ENCODE measurements at regions not wholly inside any gene's neighbourhood (a gene's known extent, or its start where the extent isn't known, plus 50 kb on each side); places are given as distances from the start of the nearest gene placed in this dataset.
"Not testable (repeated sequence)": the region's sequence is repeated elsewhere in the genome, so short reads cannot be mapped to it uniquely, and the experiment has no call there.

DNA sequence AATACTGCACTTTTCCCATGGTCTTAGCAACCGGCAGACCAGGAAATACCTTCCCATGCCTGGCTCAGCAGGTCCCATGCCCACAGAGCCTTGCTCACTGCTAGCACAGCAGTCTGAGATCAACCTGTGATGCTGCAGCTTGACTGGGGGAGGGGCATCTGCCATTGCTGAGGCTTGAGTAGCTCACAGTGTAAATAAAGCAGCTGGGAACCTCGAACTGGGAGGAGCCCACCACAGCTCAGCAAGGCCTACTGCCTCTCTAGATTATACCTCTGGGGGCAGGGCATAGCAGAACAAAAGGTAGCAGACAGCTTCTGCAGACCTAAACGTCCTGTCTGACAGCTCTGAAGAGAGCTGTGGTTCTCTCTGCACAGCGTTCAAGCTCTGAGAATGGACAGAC, 186.2 kb upstream of the AVPR1A start:
- in situ Hi-C loops (cut with HindIII; ENCODE audit: low sequenced_read_pairs); DNase-seq (ENCODE audit: low spot score): not testable (repeated sequence)

- in situ Hi-C loops (cut with HindIII; ENCODE audit: low sequenced_read_pairs): no loop called here
- DNase-seq (ENCODE audit: low spot score): no peak
Measured at GRCh38 chr12:63326260-63326659, 175.3 kb upstream of the AVPR1A start.

DNA sequence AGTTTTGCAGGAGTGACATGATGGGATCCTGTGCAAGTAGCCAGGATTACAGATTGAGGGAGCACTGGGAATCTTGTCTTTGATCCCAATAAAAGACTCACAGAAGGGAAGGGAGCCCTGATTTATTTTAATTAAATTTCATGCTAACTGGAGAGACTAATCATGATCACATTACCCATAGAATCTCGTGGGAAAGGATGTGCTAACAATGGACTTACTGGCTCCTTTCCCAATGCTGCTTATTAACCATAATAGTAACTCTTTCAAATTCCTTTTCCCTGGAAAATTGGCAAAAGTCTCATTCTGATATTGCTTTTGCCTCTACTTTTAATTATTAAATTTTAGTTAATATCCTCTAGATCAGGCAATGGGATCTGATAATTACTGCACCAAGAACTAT, 174.8 kb upstream of the AVPR1A start:
- DNase-seq (ENCODE audit: low spot score): no peak
- in situ Hi-C loops (cut with HindIII; ENCODE audit: low sequenced_read_pairs): no loop called here

DNA sequence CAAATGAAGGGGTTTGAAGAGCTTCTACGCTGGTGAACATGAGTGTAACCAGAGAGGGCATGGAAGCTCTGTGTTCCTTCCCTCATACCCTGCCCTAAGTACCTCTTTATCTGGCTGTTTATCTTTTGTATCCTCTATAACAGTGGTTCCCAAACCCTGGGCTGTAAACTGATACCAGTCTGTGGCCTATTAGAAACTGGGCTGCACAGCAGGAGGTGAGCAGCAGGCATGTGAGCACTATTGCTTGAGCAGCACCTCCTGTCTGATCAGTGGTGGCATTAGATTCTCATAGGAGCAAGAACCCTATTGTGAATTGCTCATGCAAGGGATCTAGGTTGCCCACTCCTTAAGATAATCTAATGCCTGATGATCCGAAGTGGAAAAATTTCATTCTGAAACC, 172.9 kb upstream of the AVPR1A start:
- in situ Hi-C loops (cut with HindIII; ENCODE audit: low sequenced_read_pairs): no loop called here
- no peak for DNase-seq (ENCODE audit: low spot score)

DNA sequence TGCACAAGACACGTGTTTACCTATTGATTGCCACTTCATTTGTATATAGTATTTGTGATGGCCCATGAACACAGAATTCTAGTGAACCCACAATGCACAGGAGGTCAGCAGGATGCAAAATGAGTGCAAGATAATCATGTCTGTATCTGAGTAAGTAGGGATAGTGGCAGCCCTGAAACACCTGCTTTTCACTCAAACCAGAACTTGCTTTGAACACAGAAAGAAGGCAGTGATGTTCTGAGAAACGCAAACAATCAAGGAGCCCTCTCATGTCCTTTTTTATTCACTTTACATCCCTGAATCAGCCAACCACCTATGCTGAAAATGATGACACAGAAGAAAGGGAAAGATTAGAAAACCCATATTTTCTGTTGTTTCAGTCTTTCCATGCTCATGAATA, 170.4 kb upstream of the AVPR1A start:
- in situ Hi-C loops (cut with HindIII; ENCODE audit: low sequenced_read_pairs): no loop called here
- no peak for DNase-seq (ENCODE audit: low spot score)

DNA sequence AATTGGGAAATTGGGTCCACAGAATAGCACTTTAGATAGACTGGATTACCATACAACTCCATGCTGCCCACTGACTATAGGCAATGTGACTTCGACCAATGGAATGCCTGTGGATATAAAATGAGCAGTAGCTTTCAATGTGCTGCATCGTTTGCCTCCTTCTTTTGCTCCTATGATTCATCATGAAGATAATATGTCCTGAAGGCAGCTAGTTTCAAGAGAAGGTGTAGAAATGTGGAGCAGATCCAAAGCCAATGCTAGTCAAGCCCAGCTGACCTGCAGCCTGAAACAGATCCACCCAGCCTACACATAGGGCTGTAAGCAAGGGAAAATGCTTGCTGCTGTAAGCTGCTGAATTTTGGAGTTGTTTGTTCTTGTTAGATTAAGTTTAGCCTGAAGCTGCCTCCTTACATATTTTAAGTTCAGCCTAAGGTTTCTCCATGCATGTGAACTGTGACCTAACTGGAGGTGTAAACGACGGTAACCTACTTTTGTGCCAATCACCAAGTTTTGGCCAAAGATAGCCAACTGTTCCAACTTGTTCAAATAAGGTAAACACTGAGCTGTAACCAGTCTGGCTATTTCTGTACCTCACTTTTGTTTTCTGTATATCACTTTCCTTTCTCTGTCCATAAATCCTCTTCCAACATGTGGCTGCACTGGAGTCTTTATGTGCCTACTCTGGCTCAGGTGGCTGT, 169.1 kb upstream of the AVPR1A start:
- in situ Hi-C loops (cut with HindIII; ENCODE audit: low sequenced_read_pairs): no loop called here
- DNase-seq (ENCODE audit: low spot score): no peak

- in situ Hi-C loops (cut with HindIII; ENCODE audit: low sequenced_read_pairs): no loop called here
- DNase-seq (ENCODE audit: low spot score): no peak
Measured at GRCh38 chr12:63319386-63319785, 168.4 kb upstream of the AVPR1A start.

GRCh38 chr12:63318933-63319332, 167.9 kb upstream of the AVPR1A start:
- in situ Hi-C loops (cut with HindIII; ENCODE audit: low sequenced_read_pairs): no loop called here
- DNase-seq (ENCODE audit: low spot score): no peak

DNA sequence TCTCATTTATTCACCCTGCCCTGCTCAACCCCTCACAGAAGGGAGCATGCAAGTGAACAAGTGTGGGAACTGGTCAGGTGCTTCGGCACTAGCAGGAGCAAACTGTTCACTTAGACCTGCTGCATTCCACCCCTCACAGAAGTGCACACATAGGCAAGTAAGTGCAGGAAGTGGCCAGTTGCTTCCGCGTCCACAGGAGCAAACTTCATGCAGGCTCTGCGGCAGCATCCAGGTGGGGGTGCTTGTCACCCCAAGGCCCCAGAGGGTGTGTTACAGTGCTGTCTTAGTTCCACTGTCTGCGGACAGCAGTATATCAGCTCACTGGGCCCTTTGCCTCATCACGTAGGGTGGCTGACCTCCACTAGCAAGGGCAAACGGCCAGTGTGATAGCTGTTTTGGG, 167.3 kb upstream of the AVPR1A start:
- DNase-seq (ENCODE audit: low spot score): no peak
- in situ Hi-C loops (cut with HindIII; ENCODE audit: low sequenced_read_pairs): no loop called here

DNA sequence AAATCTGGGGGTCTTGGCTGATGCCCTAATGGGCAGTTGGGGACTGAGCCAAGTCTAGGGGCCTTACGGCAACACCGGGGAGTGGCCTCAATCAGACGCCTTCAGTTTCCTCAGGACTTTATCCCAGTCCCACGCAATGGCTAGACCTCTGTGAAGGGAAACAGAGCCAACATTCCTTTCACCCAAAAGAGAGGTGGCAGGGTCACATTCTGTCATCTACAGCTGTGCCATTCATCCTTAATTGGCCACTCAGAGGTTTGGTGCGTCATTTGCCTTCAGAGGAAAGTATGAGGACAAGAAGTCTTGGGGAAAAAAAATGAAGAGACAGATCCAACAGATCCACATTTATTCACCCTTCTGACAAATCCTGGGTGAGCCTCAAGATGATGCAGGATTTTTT, 166.9 kb upstream of the AVPR1A start:
- in situ Hi-C loops (cut with HindIII; ENCODE audit: low sequenced_read_pairs): no loop called here
- no peak for DNase-seq (ENCODE audit: low spot score)

DNA sequence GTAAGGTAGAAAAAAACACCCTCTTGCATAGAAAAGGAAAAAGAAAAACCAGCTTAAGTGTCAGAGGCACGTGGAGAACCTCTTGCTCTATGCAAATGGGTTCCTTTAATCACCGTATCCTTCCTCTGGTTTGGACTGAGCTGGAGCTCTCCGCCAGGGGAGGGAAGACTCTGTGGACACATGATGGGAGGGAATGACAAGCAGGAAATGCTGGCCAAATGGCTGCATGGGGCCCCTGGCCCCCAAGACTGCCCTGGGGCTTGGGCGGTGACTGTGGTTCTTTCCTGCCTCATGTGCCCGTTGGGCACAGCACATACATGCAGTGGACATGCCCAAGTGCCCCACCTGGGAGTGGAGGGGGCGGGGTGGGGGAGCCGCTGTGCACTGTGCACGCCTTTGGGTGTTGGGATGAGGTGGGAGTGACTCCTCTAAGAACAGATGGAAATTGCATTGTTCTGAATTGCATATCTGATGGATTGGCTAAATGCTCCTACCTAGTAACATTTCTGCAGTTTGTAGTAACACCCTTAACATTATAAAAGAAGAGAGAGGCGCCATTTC, 166.4 kb upstream of the AVPR1A start:
- DNase-seq (ENCODE audit: low spot score): no peak
- in situ Hi-C loops (cut with HindIII; ENCODE audit: low sequenced_read_pairs): no loop called here

- no peak for DNase-seq (ENCODE audit: low spot score)
- in situ Hi-C loops (cut with HindIII; ENCODE audit: low sequenced_read_pairs): no loop called here
Measured at GRCh38 chr12:63313139-63313538, 162.1 kb upstream of the AVPR1A start.

DNA sequence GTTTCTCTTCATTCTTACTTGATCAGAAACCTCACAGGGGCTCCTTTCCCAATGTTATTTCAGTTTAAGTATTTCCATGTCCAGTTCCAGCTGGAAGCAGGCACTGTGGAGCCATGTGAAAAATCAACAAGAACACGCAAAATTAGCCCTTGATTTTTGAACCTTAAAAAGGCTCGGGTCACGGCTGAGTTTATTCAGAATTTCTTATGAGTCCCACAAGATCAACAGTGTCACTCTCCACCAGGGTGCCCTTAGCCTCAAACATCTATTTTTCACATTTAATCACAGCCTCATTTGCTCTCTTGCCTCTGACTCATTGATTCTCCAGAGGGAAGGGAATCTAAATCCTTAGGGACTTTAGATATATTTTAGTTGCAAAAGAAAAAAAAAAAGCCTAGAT, 157.7 kb upstream of the AVPR1A start:
- in situ Hi-C loops (cut with HindIII; ENCODE audit: low sequenced_read_pairs): no loop called here
- DNase-seq (ENCODE audit: low spot score): no peak

GRCh38 chr12:63307849-63308248, 156.8 kb upstream of the AVPR1A start:
- no peak for DNase-seq (ENCODE audit: low spot score)
- in situ Hi-C loops (cut with HindIII; ENCODE audit: low sequenced_read_pairs): no loop called here

- DNase-seq (ENCODE audit: low spot score): no peak
- in situ Hi-C loops (cut with HindIII; ENCODE audit: low sequenced_read_pairs): no loop called here
Measured at GRCh38 chr12:63305901-63306875, 155.2 kb upstream of the AVPR1A start.

DNA sequence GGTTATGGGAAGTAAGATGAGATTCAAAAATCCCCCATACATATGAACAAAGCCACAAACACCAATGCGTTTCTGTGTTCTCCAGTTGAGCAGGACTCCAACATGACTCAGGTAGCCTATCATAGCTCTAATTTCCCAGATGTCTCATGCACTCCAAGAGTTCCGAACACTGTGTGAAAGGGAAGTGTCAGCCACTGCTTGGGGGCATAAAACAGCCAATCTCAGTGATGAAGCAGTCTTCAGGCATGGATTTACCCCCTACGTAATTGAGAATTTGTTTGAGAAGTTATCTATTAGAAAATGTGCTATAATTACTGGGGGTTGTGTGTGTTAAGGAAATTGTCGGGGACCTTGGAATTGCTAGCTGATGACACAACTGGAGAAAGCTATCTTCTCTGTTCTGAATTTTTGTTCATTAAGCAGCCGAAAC, 153.9 kb upstream of the AVPR1A start:
- no peak for DNase-seq (ENCODE audit: low spot score)
- in situ Hi-C loops (cut with HindIII; ENCODE audit: low sequenced_read_pairs): no loop called here

- in situ Hi-C loops (cut with HindIII; ENCODE audit: low sequenced_read_pairs): no loop called here
- DNase-seq (ENCODE audit: low spot score): no peak
Measured at GRCh38 chr12:63302941-63303536, 152.0 kb upstream of the AVPR1A start.

DNA sequence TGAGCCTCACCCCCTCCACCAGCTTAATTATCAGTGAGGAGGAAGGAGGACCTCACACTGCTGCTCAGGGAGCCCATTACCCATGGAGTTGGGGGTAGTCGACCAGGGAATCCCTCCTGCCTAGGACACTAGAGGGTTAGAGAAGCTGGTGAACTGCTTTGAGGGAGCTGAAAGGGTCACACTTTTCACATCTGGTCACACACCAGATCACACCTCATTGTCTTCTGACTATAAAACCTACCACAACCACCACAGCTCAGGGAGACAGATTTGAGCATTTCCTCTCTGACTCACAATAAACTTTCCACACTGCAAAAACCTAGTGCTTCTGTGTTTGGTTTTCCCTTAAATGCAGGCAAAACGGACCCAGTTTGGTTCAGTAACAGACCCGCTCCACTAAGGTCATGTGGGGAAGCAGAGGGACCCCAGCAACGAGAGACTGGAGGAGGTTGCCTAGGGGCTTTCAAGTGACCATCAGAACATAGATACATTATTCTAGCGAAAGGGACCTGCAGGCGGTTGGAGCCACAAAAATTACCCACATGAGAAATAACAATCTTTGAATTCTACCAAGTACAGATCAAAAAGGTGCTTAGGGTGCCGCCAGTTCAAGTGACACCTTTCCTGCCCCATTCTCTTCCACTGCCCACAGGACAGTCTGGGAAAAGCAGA, 151.4 kb upstream of the AVPR1A start:
- DNase-seq (ENCODE audit: low spot score): no peak
- in situ Hi-C loops (cut with HindIII; ENCODE audit: low sequenced_read_pairs): no loop called here

- DNase-seq (ENCODE audit: low spot score): no peak
- in situ Hi-C loops (cut with HindIII; ENCODE audit: low sequenced_read_pairs): no loop called here
Measured at GRCh38 chr12:63301311-63301710, 150.3 kb upstream of the AVPR1A start.

All from G401 (cell line).